ENCODE measurements at regions not wholly inside any gene's neighbourhood (a gene's known extent, or its start where the extent isn't known, plus 50 kb on each side); places are given as distances from the start of the nearest gene placed in this dataset.
"Not testable (repeated sequence)": the region's sequence is repeated elsewhere in the genome, so short reads cannot be mapped to it uniquely, and the experiment has no call there.

GRCh38 chr9:63817622-63818518, 1467.1 kb downstream of the FOXD4L5 start:
- H3K27ac Mint-ChIP-seq, result peak overlapping the region; percentile 73
- H3K4me3 Mint-ChIP-seq, result peak overlapping the region; percentile 80
- no peaks in the 10 kb centered on the region for H3K36me3 Mint-ChIP-seq
- H3K27me3 Mint-ChIP-seq, result no peaks in the 10 kb centered on the region
- H3K9me3 Mint-ChIP-seq, result peaks cover 7% of the 10 kb centered on the region
- peaks cover 14% of the 10 kb centered on the region for H3K4me1 Mint-ChIP-seq
- peak; percentile 80 for ATAC-seq

- Mint-ChIP-seq H3K4me1 (peaks cover 14% of the 10 kb centered on the region), H3K27ac (peak overlapping the region; percentile 73), H3K4me3 (peak overlapping the region; percentile 80), H3K9me3 (peaks cover 7% of the 10 kb centered on the region), H3K36me3 (no peaks in the 10 kb centered on the region), H3K27me3 (no peaks in the 10 kb centered on the region)
- peak; percentile 90 for ATAC-seq
These were observed 1468.0 kb downstream of the FOXD4L5 start for GRCh38 chr9:63816751-63817621.

- H3K4me1 Mint-ChIP-seq, result peaks cover 14% of the 10 kb centered on the region
- H3K4me3 Mint-ChIP-seq, H3K27me3 Mint-ChIP-seq, ATAC-seq, H3K9me3 Mint-ChIP-seq, H3K36me3 Mint-ChIP-seq, H3K27ac Mint-ChIP-seq: not testable (repeated sequence)
These were observed 1469.9 kb downstream of the FOXD4L5 start for GRCh38 chr9:63814970-63815669.

GRCh38 chr9:63813391-63814021, 1471.5 kb downstream of the FOXD4L5 start:
- not testable (repeated sequence) for H3K27ac Mint-ChIP-seq, H3K9me3 Mint-ChIP-seq, H3K36me3 Mint-ChIP-seq, H3K4me3 Mint-ChIP-seq, H3K27me3 Mint-ChIP-seq, ATAC-seq
- peaks cover 14% of the 10 kb centered on the region for H3K4me1 Mint-ChIP-seq

GRCh38 chr9:63812822-63813221, 1472.2 kb downstream of the FOXD4L5 start:
- H3K27ac Mint-ChIP-seq, H3K4me3 Mint-ChIP-seq, H3K27me3 Mint-ChIP-seq, H3K36me3 Mint-ChIP-seq, H3K9me3 Mint-ChIP-seq, H3K4me1 Mint-ChIP-seq: not testable (repeated sequence)
- peak; percentile 57 for ATAC-seq

- not testable (repeated sequence) for H3K4me1 Mint-ChIP-seq, H3K27ac Mint-ChIP-seq, H3K4me3 Mint-ChIP-seq, H3K27me3 Mint-ChIP-seq, H3K36me3 Mint-ChIP-seq, ATAC-seq, H3K9me3 Mint-ChIP-seq
These were observed 1480.8 kb downstream of the FOXD4L5 start for GRCh38 chr9:63804205-63804604.

- not testable (repeated sequence) for H3K27ac Mint-ChIP-seq
- ATAC-seq, result peak; percentile 66
These were observed 1490.8 kb downstream of the FOXD4L5 start for GRCh38 chr9:63794081-63794685.

GRCh38 chr9:63787454-63787853, 1497.6 kb downstream of the FOXD4L5 start:
- not testable (repeated sequence) for H3K4me3 Mint-ChIP-seq, H3K36me3 Mint-ChIP-seq, H3K4me1 Mint-ChIP-seq, H3K27ac Mint-ChIP-seq, H3K27me3 Mint-ChIP-seq, ATAC-seq
- peaks cover 16% of the 10 kb centered on the region for H3K9me3 Mint-ChIP-seq

More at GRCh38 chr9:63794081-63794685, 1490.8 kb downstream of the FOXD4L5 start:
- H3K36me3 Mint-ChIP-seq, H3K4me1 Mint-ChIP-seq, H3K27me3 Mint-ChIP-seq, H3K4me3 Mint-ChIP-seq: not testable (repeated sequence)
- H3K9me3 Mint-ChIP-seq, result peaks cover 15% of the 10 kb centered on the region

- H3K27me3 Mint-ChIP-seq, H3K4me1 Mint-ChIP-seq, H3K36me3 Mint-ChIP-seq, ATAC-seq, H3K27ac Mint-ChIP-seq, H3K4me3 Mint-ChIP-seq: not testable (repeated sequence)
- H3K9me3 Mint-ChIP-seq, result peaks cover 12% of the 10 kb centered on the region
These were observed 1500.0 kb downstream of the FOXD4L5 start for GRCh38 chr9:63785059-63785458.

- not testable (repeated sequence) for H3K36me3 Mint-ChIP-seq, H3K4me3 Mint-ChIP-seq, H3K4me1 Mint-ChIP-seq, H3K9me3 Mint-ChIP-seq, H3K27me3 Mint-ChIP-seq, H3K27ac Mint-ChIP-seq
- ATAC-seq, result peak; percentile 34
These were observed 1500.6 kb downstream of the FOXD4L5 start for GRCh38 chr9:63784421-63784820.

GRCh38 chr9:63781817-63782439, 1503.1 kb downstream of the FOXD4L5 start:
- not testable (repeated sequence) for H3K27ac Mint-ChIP-seq, H3K4me3 Mint-ChIP-seq, H3K4me1 Mint-ChIP-seq

GRCh38 chr9:63781390-63781789, 1503.6 kb downstream of the FOXD4L5 start:
- not testable (repeated sequence) for H3K27ac Mint-ChIP-seq, H3K27me3 Mint-ChIP-seq, H3K9me3 Mint-ChIP-seq, H3K4me1 Mint-ChIP-seq, H3K36me3 Mint-ChIP-seq, H3K4me3 Mint-ChIP-seq
- peak; percentile 96 for ATAC-seq

More at GRCh38 chr9:63781817-63782439, 1503.1 kb downstream of the FOXD4L5 start:
- not testable (repeated sequence) for H3K9me3 Mint-ChIP-seq, H3K36me3 Mint-ChIP-seq, H3K27me3 Mint-ChIP-seq
- ATAC-seq, result peak; percentile 72

GRCh38 chr9:63776220-63776619, 1508.8 kb downstream of the FOXD4L5 start:
- H3K27me3 Mint-ChIP-seq, H3K27ac Mint-ChIP-seq, H3K4me3 Mint-ChIP-seq, H3K4me1 Mint-ChIP-seq, H3K9me3 Mint-ChIP-seq, H3K36me3 Mint-ChIP-seq: not testable (repeated sequence)
- ATAC-seq, result peak; percentile 16

- not testable (repeated sequence) for H3K27me3 Mint-ChIP-seq, H3K36me3 Mint-ChIP-seq, H3K4me3 Mint-ChIP-seq, H3K9me3 Mint-ChIP-seq, H3K27ac Mint-ChIP-seq, H3K4me1 Mint-ChIP-seq
- ATAC-seq, result peak; percentile 31
These were observed 1510.0 kb downstream of the FOXD4L5 start for GRCh38 chr9:63775092-63775426.
